Occipital lobe (tissue), 1 donor: ENCODE measurements at regions not wholly inside any gene's neighbourhood (a gene's known extent, or its start where the extent isn't known, plus 50 kb on each side); places are given as distances from the start of the nearest gene placed in this dataset.

Experiments
- DNase-seq: peaks from one replicate; lab custom pipeline; 2025; lab: John Stamatoyannopoulos, UW

- no peak for DNase-seq
These were observed 1166.8 kb downstream of the MAT2B start for GRCh38 chr5:164672205-164672604.

GRCh38 chr5:164672931-164673694 lies 1167.7 kb downstream of the MAT2B start:
- DNase-seq: no peak

- DNase-seq: no peak
These were observed 1174.0 kb downstream of the MAT2B start for GRCh38 chr5:164679461-164679860.

- no peak for DNase-seq
These were observed 1174.8 kb downstream of the MAT2B start for GRCh38 chr5:164680216-164680615.

GRCh38 chr5:164680812-164681520 lies 1175.5 kb downstream of the MAT2B start:
- DNase-seq: no peak

GRCh38 chr5:164687391-164687790 lies 1182.0 kb downstream of the MAT2B start:
- no peak for DNase-seq

- no peak for DNase-seq
These were observed 1183.0 kb downstream of the MAT2B start for GRCh38 chr5:164688437-164688836.

- DNase-seq: no peak
These were observed 1203.4 kb downstream of the MAT2B start for GRCh38 chr5:164708831-164709230.

GRCh38 chr5:164713682-164714081 lies 1208.3 kb downstream of the MAT2B start:
- no peak for DNase-seq

- DNase-seq: no peak
These were observed 1215.7 kb downstream of the MAT2B start for GRCh38 chr5:164721116-164721515.

GRCh38 chr5:164721656-164722055 lies 1216.2 kb downstream of the MAT2B start:
- no peak for DNase-seq

GRCh38 chr5:164722702-164723101 lies 1217.3 kb downstream of the MAT2B start:
- DNase-seq: no peak

- DNase-seq: no peak
These were observed 1221.6 kb downstream of the MAT2B start for GRCh38 chr5:164727012-164727411.

GRCh38 chr5:164728733-164729132 lies 1223.3 kb downstream of the MAT2B start:
- DNase-seq: no peak

GRCh38 chr5:164735334-164735733 lies 1229.9 kb downstream of the MAT2B start:
- no peak for DNase-seq

GRCh38 chr5:164741376-164741775 lies 1236.0 kb downstream of the MAT2B start:
- no peak for DNase-seq

- DNase-seq: no peak
These were observed 1236.6 kb downstream of the MAT2B start for GRCh38 chr5:164742025-164742424.

GRCh38 chr5:164746723-164747122 lies 1241.3 kb downstream of the MAT2B start:
- no peak for DNase-seq

- no peak for DNase-seq
These were observed 1242.0 kb downstream of the MAT2B start for GRCh38 chr5:164747371-164747770.

GRCh38 chr5:164748861-164749260 lies 1243.4 kb downstream of the MAT2B start:
- no peak for DNase-seq

- DNase-seq: no peak
These were observed 1248.0 kb downstream of the MAT2B start for GRCh38 chr5:164753434-164753833.

- DNase-seq: no peak
These were observed 1257.8 kb downstream of the MAT2B start for GRCh38 chr5:164763206-164763605.

- no peak for DNase-seq
These were observed 1266.7 kb downstream of the MAT2B start for GRCh38 chr5:164772122-164772521.
